MM.1S (cell line): ENCODE measurements at regions not wholly inside any gene's neighbourhood (a gene's known extent, or its start where the extent isn't known, plus 50 kb on each side); places are given as distances from the start of the nearest gene placed in this dataset.

Source experiments
- DNase-seq: peaks from one replicate; pipeline ENCODE4 v3.0.0-alpha.2; 2015
- H2AFZ ChIP-seq: fragments of 300-600 bp; sonication (generic); 2 replicates; pipeline ENCODE4 v1.6.0; 2016; ENCODE audit warnings: antibody characterized with exemption, low read length
- H3F3A ChIP-seq: fragments of 300-600 bp; sonication (generic); 2 replicates; pipeline ENCODE4 v1.6.1; 2016; ENCODE audit warnings: mild to moderate bottlenecking, antibody characterized with exemption, low read length, moderate library complexity, mixed read lengths; ENCODE audit not compliant: insufficient read depth
- H3K27ac ChIP-seq: fragments of 300-600 bp; sonication (generic); 2 replicates; pipeline ENCODE4 v1.5.1; 2016; ENCODE audit warnings: mild to moderate bottlenecking, low read length
- H3K27me3 ChIP-seq: fragments of 300-600 bp; sonication (generic); replicated peaks from 2 replicates; pipeline ENCODE4 v1.6.0; 2016; ENCODE audit warnings: low read length; ENCODE audit not compliant: insufficient read depth
- H3K36me3 ChIP-seq: fragments of 300-600 bp; sonication (generic); replicated peaks from 2 replicates; pipeline ENCODE4 v1.6.1; 2016; ENCODE audit warnings: mild to moderate bottlenecking, low read length, mixed read lengths; ENCODE audit not compliant: insufficient read depth
- H3K4me1 ChIP-seq: fragments of 300-600 bp; sonication (generic); 2 replicates; pipeline ENCODE4 v1.6.1; 2016; ENCODE audit warnings: low read length, mixed read lengths
- H3K4me2 ChIP-seq: fragments of 300-600 bp; sonication (generic); 2 replicates; pipeline ENCODE4 v1.6.0; 2016; ENCODE audit warnings: low read depth, low read length
- H3K4me3 ChIP-seq: fragments of 300-600 bp; sonication (generic); 2 replicates; pipeline ENCODE4 v1.5.1; 2016; ENCODE audit warnings: low read length, mixed read lengths
- H3K79me2 ChIP-seq: fragments of 300-600 bp; sonication (generic); 2 replicates; pipeline ENCODE4 v1.6.1; 2016; ENCODE audit warnings: mixed run types, low read length, mixed read lengths
- H3K9ac ChIP-seq: fragments of 300-600 bp; sonication (generic); 2 replicates; pipeline ENCODE4 v1.6.1; 2016; ENCODE audit warnings: low read length, mixed read lengths
- H3K9me2 ChIP-seq: fragments of 300-600 bp; sonication (generic); replicated peaks from 2 replicates; pipeline ENCODE4 v1.6.1; 2016; ENCODE audit warnings: mild to moderate bottlenecking, low read length, mixed read lengths; ENCODE audit not compliant: insufficient read depth
- H3K9me3 ChIP-seq: fragments of 300-600 bp; sonication (generic); replicated peaks from 2 replicates; pipeline ENCODE4 v1.6.1; 2016; ENCODE audit warnings: mild to moderate bottlenecking, low read length, mixed read lengths; ENCODE audit not compliant: insufficient read depth
- H4K20me1 ChIP-seq: fragments of 300-600 bp; sonication (generic); 2 replicates; pipeline ENCODE4 v1.6.1; 2016; ENCODE audit warnings: mild to moderate bottlenecking, low read length, moderate library complexity, mixed read lengths; ENCODE audit not compliant: insufficient read depth
- CTCF ChIP-seq: fragments of 300-600 bp; sonication (generic); IDR thresholded peaks from 2 replicates; pipeline ENCODE4 v1.5.1; 2016; ENCODE audit warnings: antibody characterized with exemption, low read length, mixed read lengths
- EZH2 ChIP-seq: fragments of 300-600 bp; sonication (generic); optimal IDR thresholded peaks from 2 replicates; pipeline ENCODE3; 2017; ENCODE audit warnings: low read depth, mild to moderate bottlenecking, antibody characterized with exemption, low read length, mixed read lengths
- EZH2phosphoT487 ChIP-seq: fragments of 300-600 bp; sonication (generic); IDR thresholded peaks from 2 replicates; pipeline ENCODE4 v1.6.1; 2018; ENCODE audit warnings: antibody characterized with exemption, low read length

GRCh38 chr6:137403443-137403842, 90.8 kb downstream of the OLIG3 start:
- Histone ChIP-seq H4K20me1 (no peaks in the 10 kb centered on the region), H3K4me3 (no peak overlapping the region), H3K27me3 (no peaks in the 10 kb centered on the region), H3K4me1 (peaks cover 25% of the 10 kb centered on the region), H3K27ac (no peak overlapping the region), H3K9ac (no peak overlapping the region), H3K79me2 (no peaks in the 10 kb centered on the region), H3K4me2 (no peak overlapping the region), H3K9me2 (no peaks in the 10 kb centered on the region), H3K36me3 (no peaks in the 10 kb centered on the region), H3F3A (peaks cover 13% of the 10 kb centered on the region), H3K9me3 (no peaks in the 10 kb centered on the region), H2AFZ (no peak overlapping the region)
- TF ChIP-seq EZH2phosphoT487 (no peak), EZH2 (no peak), CTCF (no peak)
- DNase-seq, result no peak

- no peak overlapping the region for H3K27ac ChIP-seq
- H3K27me3 ChIP-seq, result no peaks in the 10 kb centered on the region
- H3K36me3 ChIP-seq, result no peaks in the 10 kb centered on the region
- H3K9me2 ChIP-seq, result no peaks in the 10 kb centered on the region
- no peak overlapping the region for H3K4me3 ChIP-seq
- H3F3A ChIP-seq, result peaks cover 13% of the 10 kb centered on the region
- H3K9me3 ChIP-seq, result no peaks in the 10 kb centered on the region
- H4K20me1 ChIP-seq, result no peaks in the 10 kb centered on the region
- TF ChIP-seq EZH2, result no peak
- no peak for TF ChIP-seq CTCF
- TF ChIP-seq EZH2phosphoT487, result no peak
- no peak for DNase-seq
- peaks cover 25% of the 10 kb centered on the region for H3K4me1 ChIP-seq
- H3K4me2 ChIP-seq, result no peak overlapping the region
- no peak overlapping the region for H2AFZ ChIP-seq
- H3K9ac ChIP-seq, result no peak overlapping the region
- H3K79me2 ChIP-seq, result no peaks in the 10 kb centered on the region
Observed at GRCh38 chr6:137402143-137402680, 92.0 kb downstream of the OLIG3 start.

DNA sequence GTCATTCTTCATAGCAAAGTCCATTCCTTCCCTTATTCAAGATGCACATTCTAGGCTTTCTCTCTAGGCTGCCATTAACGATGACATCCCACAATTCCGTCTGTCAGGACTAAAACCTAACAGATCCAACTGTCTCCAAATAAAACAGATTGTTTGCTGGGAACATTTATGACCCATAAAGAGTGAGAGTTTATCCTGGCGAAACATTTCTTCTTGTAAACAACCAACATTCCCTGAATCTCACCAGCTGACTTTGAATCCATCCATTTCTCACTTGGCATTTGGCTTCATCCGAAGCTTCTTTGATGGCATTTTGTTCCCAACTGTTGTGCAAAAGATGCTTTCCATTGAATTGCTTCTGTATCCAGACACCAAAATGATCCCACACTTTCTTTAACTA, 93.1 kb downstream of the OLIG3 start:
- Histone ChIP-seq H3K27me3 (no peaks in the 10 kb centered on the region), H3K4me1 (peaks cover 20% of the 10 kb centered on the region), H3K79me2 (no peaks in the 10 kb centered on the region), H3F3A (peaks cover 13% of the 10 kb centered on the region), H2AFZ (no peak overlapping the region), H3K4me2 (no peak overlapping the region), H3K9me3 (no peaks in the 10 kb centered on the region), H3K9ac (no peak overlapping the region), H3K4me3 (no peak overlapping the region), H3K36me3 (no peaks in the 10 kb centered on the region), H3K27ac (no peak overlapping the region), H4K20me1 (no peaks in the 10 kb centered on the region), H3K9me2 (no peaks in the 10 kb centered on the region)
- no peak for TF ChIP-seq EZH2phosphoT487
- no peak for TF ChIP-seq CTCF
- TF ChIP-seq EZH2, result no peak
- no peak for DNase-seq
